IPS-15b (cell line): ENCODE measurements at regions not wholly inside any gene's neighbourhood (a gene's known extent, or its start where the extent isn't known, plus 50 kb on each side); places are given as distances from the start of the nearest gene placed in this dataset.

Experiments
- H3K27me3 ChIP-seq: one replicate; pipeline ENCODE4 v1.6.1; 2013; ENCODE audit warnings: low read length; ENCODE audit not compliant: control insufficient read depth, insufficient read depth
- H3K36me3 ChIP-seq: one replicate; pipeline ENCODE4 v1.6.1; 2013; ENCODE audit warnings: low read length; ENCODE audit not compliant: control insufficient read depth, insufficient read depth
- H3K4me1 ChIP-seq: one replicate; pipeline ENCODE4 v1.6.1; 2013; ENCODE audit warnings: mild to moderate bottlenecking, low read length; ENCODE audit not compliant: control insufficient read depth, insufficient read depth
- H3K4me3 ChIP-seq: one replicate; pipeline ENCODE4 v1.5.1; 2013; ENCODE audit warnings: low read depth, low read length
- H3K9ac ChIP-seq: one replicate; pipeline ENCODE4 v1.6.1; 2013; ENCODE audit warnings: low read depth, mild to moderate bottlenecking, low read length
- H3K9me3 ChIP-seq: one replicate; pipeline ENCODE4 v1.6.1; 2013; ENCODE audit warnings: mild to moderate bottlenecking, low read length; ENCODE audit not compliant: control insufficient read depth, insufficient read depth

DNA sequence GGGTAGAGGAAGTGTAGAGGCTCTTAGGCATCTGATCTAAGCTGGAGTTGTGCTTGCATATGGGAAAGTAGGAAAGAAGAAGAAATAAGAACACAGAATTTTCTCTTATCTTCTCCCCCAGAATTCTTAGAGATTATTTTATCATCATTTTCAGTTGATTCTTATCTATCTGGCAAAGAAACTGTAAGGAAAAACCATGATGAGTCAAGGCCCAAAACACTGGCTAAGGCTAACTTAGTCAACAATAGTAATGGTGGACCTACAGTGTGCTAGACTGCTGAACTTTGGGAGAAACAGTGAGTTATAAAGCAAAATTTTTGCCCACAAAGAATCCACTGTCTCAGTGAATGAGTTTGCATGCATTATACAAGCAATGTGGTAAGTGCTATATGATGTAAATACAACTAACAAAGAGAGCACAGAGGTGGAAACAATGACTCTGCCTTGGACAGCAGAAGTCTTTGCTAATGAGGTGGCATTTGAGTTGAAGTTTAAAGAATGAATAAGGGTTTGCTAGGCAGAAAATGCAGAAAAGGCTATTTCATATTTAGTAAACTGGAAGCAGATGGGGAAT lies 344.5 kb upstream of the PLET1 start:
- Histone ChIP-seq H3K9ac (no peak overlapping the region), H3K4me1 (no peaks in the 10 kb centered on the region), H3K27me3 (no peaks in the 10 kb centered on the region), H3K36me3 (no peaks in the 10 kb centered on the region), H3K4me3 (no peak overlapping the region), H3K9me3 (no peaks in the 10 kb centered on the region)

GRCh38 chr11:112606656-112607055 lies 346.0 kb upstream of the PLET1 start:
- Histone ChIP-seq H3K9me3 (no peaks in the 10 kb centered on the region), H3K4me1 (no peaks in the 10 kb centered on the region), H3K9ac (no peak overlapping the region), H3K27me3 (no peaks in the 10 kb centered on the region), H3K4me3 (no peak overlapping the region), H3K36me3 (no peaks in the 10 kb centered on the region)

GRCh38 chr11:112608509-112608908 lies 347.8 kb upstream of the PLET1 start:
- Histone ChIP-seq H3K4me3 (no peak overlapping the region), H3K36me3 (no peaks in the 10 kb centered on the region), H3K4me1 (peaks cover 7% of the 10 kb centered on the region), H3K9me3 (no peaks in the 10 kb centered on the region), H3K9ac (no peak overlapping the region), H3K27me3 (no peaks in the 10 kb centered on the region)

DNA sequence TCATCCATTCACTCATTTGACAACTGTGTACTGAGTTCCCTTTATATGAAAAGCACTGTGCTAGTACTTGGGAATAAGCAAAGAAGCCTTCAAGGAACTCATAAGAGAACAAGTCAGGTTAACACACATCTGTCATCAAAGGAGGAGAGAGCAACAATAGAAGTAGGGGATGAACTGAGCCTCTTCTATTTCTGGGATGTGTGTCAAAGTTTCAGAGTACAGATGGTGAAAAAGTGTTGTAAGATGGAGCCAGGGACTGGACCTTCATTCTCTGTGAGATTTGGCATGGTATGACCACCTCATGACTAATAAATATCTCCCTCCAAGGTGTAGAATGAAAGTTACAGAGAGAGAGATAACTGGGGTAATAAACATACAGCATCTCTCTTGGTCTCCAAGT lies 349.8 kb upstream of the PLET1 start:
- H3K9me3 ChIP-seq, result no peaks in the 10 kb centered on the region
- H3K4me3 ChIP-seq, result no peak overlapping the region
- H3K36me3 ChIP-seq, result no peaks in the 10 kb centered on the region
- peaks cover 7% of the 10 kb centered on the region for H3K4me1 ChIP-seq
- no peak overlapping the region for H3K9ac ChIP-seq
- no peaks in the 10 kb centered on the region for H3K27me3 ChIP-seq

- H3K4me1 ChIP-seq, result peaks cover 7% of the 10 kb centered on the region
- H3K36me3 ChIP-seq, result no peaks in the 10 kb centered on the region
- no peak overlapping the region for H3K9ac ChIP-seq
- no peak overlapping the region for H3K4me3 ChIP-seq
- no peaks in the 10 kb centered on the region for H3K27me3 ChIP-seq
- no peaks in the 10 kb centered on the region for H3K9me3 ChIP-seq
These were observed 350.0 kb upstream of the NCAM1 start for GRCh38 chr11:112610996-112611750.

- no peak overlapping the region for H3K9ac ChIP-seq
- H3K4me3 ChIP-seq, result no peak overlapping the region
- no peaks in the 10 kb centered on the region for H3K27me3 ChIP-seq
- no peaks in the 10 kb centered on the region for H3K36me3 ChIP-seq
- peaks cover 7% of the 10 kb centered on the region for H3K4me1 ChIP-seq
- no peaks in the 10 kb centered on the region for H3K9me3 ChIP-seq
These were observed 349.4 kb upstream of the NCAM1 start for GRCh38 chr11:112611771-112612170.

GRCh38 chr11:112612250-112612849 lies 348.9 kb upstream of the NCAM1 start:
- Histone ChIP-seq H3K4me1 (peaks cover 7% of the 10 kb centered on the region), H3K4me3 (no peak overlapping the region), H3K9ac (no peak overlapping the region), H3K9me3 (no peaks in the 10 kb centered on the region), H3K36me3 (no peaks in the 10 kb centered on the region), H3K27me3 (no peaks in the 10 kb centered on the region)

DNA sequence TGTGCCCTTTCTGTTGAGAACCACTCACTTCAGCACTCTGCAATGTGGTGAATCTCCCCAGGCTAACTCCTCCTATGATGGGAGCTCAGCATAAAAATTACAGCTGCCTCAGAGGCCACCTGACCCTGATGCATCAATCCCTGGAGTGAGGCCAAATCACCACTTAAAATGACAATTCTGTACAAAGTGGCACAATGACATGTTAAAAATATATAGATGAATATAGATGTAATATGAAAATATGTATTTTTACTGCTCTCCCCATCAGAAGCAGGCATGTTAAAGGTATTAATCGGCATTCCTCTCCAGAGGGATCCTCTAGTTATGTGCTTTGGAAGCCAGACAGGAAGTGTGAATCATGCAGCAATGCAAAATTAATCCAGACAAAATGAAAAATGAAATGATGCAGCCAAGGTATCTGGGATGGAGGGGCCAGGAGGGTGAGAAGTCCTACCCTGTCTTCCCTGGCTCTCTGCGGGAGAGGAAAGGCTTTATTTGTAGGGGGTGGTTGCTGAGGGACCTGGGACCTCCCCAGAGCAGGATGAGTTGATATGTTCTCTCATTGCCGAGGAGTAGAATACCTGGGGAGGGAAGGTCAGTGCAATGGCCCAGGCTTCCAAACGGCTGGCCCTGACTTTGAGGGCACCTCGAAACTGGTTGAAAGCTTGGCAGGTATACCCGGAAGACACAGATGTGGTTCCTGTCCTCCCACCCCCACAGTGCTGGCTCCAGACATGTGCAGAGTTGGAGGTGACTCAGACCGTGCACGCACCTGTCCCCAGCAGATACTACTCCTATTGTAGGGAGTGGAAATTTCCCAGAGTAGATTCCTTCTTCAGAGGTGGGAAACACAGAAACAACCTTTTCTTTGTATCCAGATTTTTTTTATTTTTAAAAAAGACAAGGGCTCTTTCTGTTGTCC lies 347.9 kb upstream of the NCAM1 start:
- Histone ChIP-seq H3K4me3 (no peak overlapping the region), H3K36me3 (no peaks in the 10 kb centered on the region), H3K9me3 (no peaks in the 10 kb centered on the region), H3K4me1 (peaks cover 7% of the 10 kb centered on the region), H3K9ac (no peak overlapping the region), H3K27me3 (no peaks in the 10 kb centered on the region)

- Histone ChIP-seq H3K36me3 (no peaks in the 10 kb centered on the region), H3K27me3 (no peaks in the 10 kb centered on the region), H3K4me3 (no peak overlapping the region), H3K9ac (no peak overlapping the region), H3K4me1 (peaks cover 7% of the 10 kb centered on the region), H3K9me3 (no peaks in the 10 kb centered on the region)
These were observed 346.6 kb upstream of the NCAM1 start for GRCh38 chr11:112614605-112615004.

DNA sequence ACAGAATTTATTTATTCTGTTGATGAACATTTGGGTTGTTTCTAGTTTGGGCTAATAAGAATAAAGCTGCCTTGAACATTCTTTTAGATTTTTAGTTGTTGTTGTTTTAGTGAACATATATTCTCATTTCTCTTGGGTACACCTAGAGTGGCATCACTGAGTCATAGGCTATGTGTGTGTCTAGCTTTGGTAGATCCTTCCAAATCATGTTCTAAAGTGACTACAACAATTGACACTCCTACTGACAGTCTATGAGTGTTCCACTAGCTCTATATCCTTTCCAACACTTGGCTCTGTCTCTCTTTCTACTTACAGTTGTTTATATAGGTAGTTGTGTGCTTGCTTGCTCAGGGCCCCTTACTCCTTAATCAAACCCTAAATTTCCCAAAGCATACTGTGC lies 346.0 kb upstream of the NCAM1 start:
- Histone ChIP-seq H3K9me3 (no peaks in the 10 kb centered on the region), H3K4me3 (no peak overlapping the region), H3K9ac (no peak overlapping the region), H3K36me3 (no peaks in the 10 kb centered on the region), H3K27me3 (no peaks in the 10 kb centered on the region), H3K4me1 (peaks cover 7% of the 10 kb centered on the region)

DNA sequence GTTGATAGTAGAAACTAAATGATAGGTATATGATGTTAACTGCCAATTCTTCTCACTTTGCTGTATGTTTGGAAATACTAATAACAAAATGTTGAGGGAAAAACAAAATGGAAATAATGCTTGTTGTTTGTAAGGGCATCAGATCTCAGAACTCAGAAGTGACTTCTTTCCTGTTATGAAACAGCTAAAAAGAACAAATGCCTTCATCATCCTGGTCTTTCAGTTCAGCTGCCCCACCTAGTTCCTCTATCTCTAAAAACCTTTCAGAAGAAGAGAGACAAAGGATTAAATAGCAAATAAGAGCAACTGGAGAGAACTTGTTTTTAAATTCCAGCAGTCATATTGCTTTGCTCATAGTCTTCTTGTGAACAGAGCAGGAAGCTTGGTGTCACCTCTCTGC lies 345.3 kb upstream of the NCAM1 start:
- no peak overlapping the region for H3K4me3 ChIP-seq
- no peak overlapping the region for H3K9ac ChIP-seq
- H3K36me3 ChIP-seq, result no peaks in the 10 kb centered on the region
- no peaks in the 10 kb centered on the region for H3K27me3 ChIP-seq
- H3K4me1 ChIP-seq, result peaks cover 7% of the 10 kb centered on the region
- no peaks in the 10 kb centered on the region for H3K9me3 ChIP-seq
